SU-DHL-6 (cell line): ENCODE measurements at regions not wholly inside any gene's neighbourhood (a gene's known extent, or its start where the extent isn't known, plus 50 kb on each side); places are given as distances from the start of the nearest gene placed in this dataset.

Source experiments
- H2AFZ ChIP-seq: fragments of 200-600 bp; sonication (generic); 2 replicates; pipeline ENCODE4 v1.6.1; 2014; ENCODE audit warnings: low read depth, mild to moderate bottlenecking, moderate library complexity, mixed read lengths, antibody characterized with exemption, low read length; ENCODE audit not compliant: severe bottlenecking
- H3F3A ChIP-seq: fragments of 200-600 bp; shearing (Covaris generic); 2 replicates; pipeline ENCODE4 v1.6.0; 2016; ENCODE audit warnings: antibody characterized with exemption, mild to moderate bottlenecking; ENCODE audit not compliant: insufficient read depth
- H3K27ac ChIP-seq: fragments of 200-600 bp; sonication (generic); 2 replicates; pipeline ENCODE4 v1.5.1; 2016; ENCODE audit warnings: low read depth, mild to moderate bottlenecking, low read length, moderate library complexity, mixed read lengths
- H3K27me3 ChIP-seq: fragments of 200-600 bp; sonication (generic), shearing (Covaris generic); 2 replicates; pipeline ENCODE4 v1.6.0; 2014; ENCODE audit warnings: mild to moderate bottlenecking, low read length
- H3K36me3 ChIP-seq: fragments of 200-600 bp; sonication (generic); 2 replicates; pipeline ENCODE4 v1.6.1; 2014; ENCODE audit warnings: mild to moderate bottlenecking, low read length, mixed read lengths
- H3K4me2 ChIP-seq: fragments of 300-600, 200-600 bp; shearing (Covaris generic), sonication (generic); 2 replicates; pipeline ENCODE4 v1.6.0; 2014; ENCODE audit warnings: low read length, low read depth, mild to moderate bottlenecking; ENCODE audit not compliant: poor library complexity, severe bottlenecking
- H3K4me3 ChIP-seq: fragments of 200-600 bp; sonication (generic); 2 replicates; pipeline ENCODE4 v1.5.1; 2014; ENCODE audit warnings: antibody characterized with exemption, low read length, mild to moderate bottlenecking, mixed read lengths; ENCODE audit not compliant: insufficient read depth, poor library complexity, severe bottlenecking
- H3K79me2 ChIP-seq: fragments of 200-600 bp; sonication (generic); 2 replicates; pipeline ENCODE4 v1.6.1; 2014; ENCODE audit warnings: mild to moderate bottlenecking, low read length, moderate library complexity; ENCODE audit not compliant: insufficient read depth
- H3K9ac ChIP-seq: fragments of 200-600 bp; sonication (generic); 2 replicates; pipeline ENCODE4 v1.7.0; 2014; ENCODE audit warnings: mild to moderate bottlenecking, low read length
- H3K9me2 ChIP-seq: fragments of 200-600 bp; sonication (generic); replicated peaks from 2 replicates; pipeline ENCODE4 v1.6.1; 2014; ENCODE audit warnings: low read length; ENCODE audit not compliant: insufficient read depth
- H3K9me3 ChIP-seq: fragments of 200-600 bp; sonication (generic); 2 replicates; pipeline ENCODE4 v1.6.1; 2014; ENCODE audit warnings: low read length, mixed read lengths; ENCODE audit not compliant: insufficient read depth
- H4K20me1 ChIP-seq: fragments of 200-600 bp; sonication (generic); 2 replicates; pipeline ENCODE4 v1.6.1; 2014; ENCODE audit warnings: low read depth, mild to moderate bottlenecking, antibody characterized with exemption, low read length, moderate library complexity, mixed read lengths
- CTCF ChIP-seq: fragments of 200-600 bp; sonication (generic); IDR thresholded peaks from one replicate; pipeline ENCODE4 v1.5.1; 2017; ENCODE audit warnings: antibody characterized with exemption, mild to moderate bottlenecking, low read length, moderate library complexity; ENCODE audit not compliant: insufficient read depth, poor library complexity, severe bottlenecking
- EZH2phosphoT487 ChIP-seq: fragments of 200-600 bp; sonication (generic), shearing (Covaris generic); conservative IDR thresholded peaks from 2 replicates; pipeline ENCODE4 v1.6.1; 2018; ENCODE audit warnings: mild to moderate bottlenecking, antibody characterized with exemption, low read length, moderate library complexity, mixed read lengths

DNA sequence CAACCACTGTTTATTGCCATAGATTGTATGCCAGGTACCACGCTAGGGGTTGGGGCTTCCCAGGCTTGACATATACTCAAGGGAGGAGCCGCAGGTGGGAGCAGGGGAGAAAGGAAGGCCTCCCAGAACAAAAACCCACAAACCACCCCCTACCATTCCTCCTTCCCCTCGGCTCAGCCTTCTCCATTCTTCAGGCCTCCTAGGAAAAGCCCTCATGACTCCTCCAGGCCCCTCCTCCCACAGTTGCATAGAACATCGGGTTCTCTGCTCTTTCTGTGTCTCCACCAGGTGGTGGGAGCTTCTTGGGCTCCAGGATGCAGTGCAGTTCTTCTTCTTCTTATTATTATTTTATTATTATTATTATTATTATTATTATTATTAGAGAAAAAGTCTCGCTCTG is 80.3 kb downstream of the ZFP36L2 start:
- Histone ChIP-seq H3K4me2 (no peak overlapping the region), H3K4me3 (no peak overlapping the region), H2AFZ (no peak overlapping the region), H3K79me2 (no peaks in the 10 kb centered on the region), H3K27me3 (no peaks in the 10 kb centered on the region), H3K9me3 (no peaks in the 10 kb centered on the region), H3K9me2 (no peaks in the 10 kb centered on the region), H3K27ac (no peak overlapping the region), H3K9ac (no peak overlapping the region), H3F3A (no peaks in the 10 kb centered on the region; the same call in none of the 2 replicates), H3K36me3 (no peaks in the 10 kb centered on the region), H4K20me1 (no peaks in the 10 kb centered on the region)
- TF ChIP-seq CTCF (no peak), EZH2phosphoT487 (no peak)

DNA sequence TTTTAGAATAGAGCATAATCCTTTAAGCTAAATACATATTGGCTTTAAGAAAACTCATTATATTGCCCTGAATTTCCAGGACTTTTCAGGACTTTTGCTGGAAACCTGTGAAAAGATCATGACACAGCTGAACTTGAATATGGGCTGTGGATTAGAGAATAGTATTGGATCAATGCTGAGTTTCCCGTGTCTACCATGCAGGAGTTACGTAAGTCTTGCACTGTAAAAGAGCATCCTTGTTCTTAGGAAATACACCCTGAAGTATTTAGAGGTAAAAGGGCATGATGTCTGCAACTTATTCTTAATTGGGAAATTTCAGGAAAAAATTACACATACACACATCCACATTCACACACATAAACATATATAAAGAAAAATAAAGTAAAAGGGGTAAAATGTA is 82.1 kb downstream of the ZFP36L2 start:
- no peaks in the 10 kb centered on the region for H3K36me3 ChIP-seq
- no peaks in the 10 kb centered on the region; the same call in none of the 2 replicates for H3F3A ChIP-seq
- H3K27me3 ChIP-seq = no peaks in the 10 kb centered on the region
- H3K27ac ChIP-seq = no peak overlapping the region
- H3K9ac ChIP-seq = no peak overlapping the region
- no peak for TF ChIP-seq EZH2phosphoT487
- no peak for TF ChIP-seq CTCF
- no peaks in the 10 kb centered on the region for H3K9me3 ChIP-seq
- no peak overlapping the region for H3K4me3 ChIP-seq
- no peaks in the 10 kb centered on the region for H4K20me1 ChIP-seq
- no peaks in the 10 kb centered on the region for H3K79me2 ChIP-seq
- H2AFZ ChIP-seq = no peak overlapping the region
- no peaks in the 10 kb centered on the region for H3K9me2 ChIP-seq
- no peak overlapping the region for H3K4me2 ChIP-seq

- H3F3A ChIP-seq = peaks cover 1% of the 10 kb centered on the region
- TF ChIP-seq CTCF (no peak), EZH2phosphoT487 (no peak)
- H3K4me2 ChIP-seq = no peak overlapping the region
- H4K20me1 ChIP-seq = no peaks in the 10 kb centered on the region
- no peaks in the 10 kb centered on the region for H3K9me2 ChIP-seq
- H3K9ac ChIP-seq = no peak overlapping the region
- H3K27me3 ChIP-seq = no peaks in the 10 kb centered on the region
- H2AFZ ChIP-seq = no peak overlapping the region
- H3K36me3 ChIP-seq = no peaks in the 10 kb centered on the region
- no peaks in the 10 kb centered on the region for H3K79me2 ChIP-seq
- H3K27ac ChIP-seq = no peak overlapping the region
- H3K4me3 ChIP-seq = no peak overlapping the region
- H3K9me3 ChIP-seq = no peaks in the 10 kb centered on the region
Observed at GRCh38 chr2:43143756-43144155, 82.7 kb downstream of the ZFP36L2 start.
